ENCODE measurements at regions not wholly inside any gene's neighbourhood (a gene's known extent, or its start where the extent isn't known, plus 50 kb on each side); places are given as distances from the start of the nearest gene placed in this dataset.
"Not testable (repeated sequence)": the region's sequence is repeated elsewhere in the genome, so short reads cannot be mapped to it uniquely, and the experiment has no call there.

- no peak for TF ChIP-seq CTCF (IDR thresholded peaks at IDR 0.05; ENCODE audit: control extremely low read depth, extremely low read depth, low read depth, missing control alignments)
- ChIA-PET CTCF (no interaction called here), POLR2A (no interaction called here)
- no peak for DNase-seq (ENCODE audit: extremely low spot score)
Measured at GRCh38 chr21:9758141-9758540, 763.2 kb upstream of the TPTE start.

GRCh38 chr21:9758888-9759287 is 762.5 kb upstream of the TPTE start:
- DNase-seq (ENCODE audit: extremely low spot score): no peak
- ChIA-PET CTCF (interaction anchor here (1.2 kb wide), 1 partner anchor 12 kb away, joined by 3 read pairs; no protein-coding TSS in a partner anchor), POLR2A (no interaction called here)
- TF ChIP-seq CTCF (IDR thresholded peaks at IDR 0.05; ENCODE audit: control extremely low read depth, extremely low read depth, low read depth, missing control alignments): no peak

GRCh38 chr21:9759972-9760371 is 761.4 kb upstream of the TPTE start:
- no peak for TF ChIP-seq CTCF (IDR thresholded peaks at IDR 0.05; ENCODE audit: control extremely low read depth, extremely low read depth, low read depth, missing control alignments)
- ChIA-PET CTCF (no interaction called here), POLR2A (no interaction called here)
- no peak for DNase-seq (ENCODE audit: extremely low spot score)

GRCh38 chr21:9760398-9761074 is 760.8 kb upstream of the TPTE start:
- CTCF ChIA-PET: no interaction called here
- TF ChIP-seq CTCF (IDR thresholded peaks at IDR 0.05; ENCODE audit: control extremely low read depth, extremely low read depth, low read depth, missing control alignments): no peak
- POLR2A ChIA-PET: no interaction called here
- DNase-seq (ENCODE audit: extremely low spot score): no peak

GRCh38 chr21:9763306-9763705 is 758.1 kb upstream of the TPTE start:
- DNase-seq (ENCODE audit: extremely low spot score): no peak
- POLR2A ChIA-PET: no interaction called here
- CTCF ChIA-PET: no interaction called here
- TF ChIP-seq CTCF (IDR thresholded peaks at IDR 0.05; ENCODE audit: control extremely low read depth, extremely low read depth, low read depth, missing control alignments): no peak

GRCh38 chr21:9763807-9764206 is 757.6 kb upstream of the TPTE start:
- POLR2A ChIA-PET: no interaction called here
- TF ChIP-seq CTCF (IDR thresholded peaks at IDR 0.05; ENCODE audit: control extremely low read depth, extremely low read depth, low read depth, missing control alignments): no peak
- no peak for DNase-seq (ENCODE audit: extremely low spot score)
- CTCF ChIA-PET: no interaction called here

GRCh38 chr21:9764294-9764693 is 757.1 kb upstream of the TPTE start:
- CTCF ChIA-PET; DNase-seq (ENCODE audit: extremely low spot score); POLR2A ChIA-PET: not testable (repeated sequence)

GRCh38 chr21:9765538-9765937 is 755.8 kb upstream of the TPTE start:
- DNase-seq (ENCODE audit: extremely low spot score); CTCF ChIA-PET; POLR2A ChIA-PET: not testable (repeated sequence)

GRCh38 chr21:9766890-9767591 is 754.3 kb upstream of the TPTE start:
- CTCF ChIA-PET: interaction anchor here (0.8 kb wide), 1 partner anchor 29 kb away, joined by 3 read pairs; no protein-coding TSS in a partner anchor
- POLR2A ChIA-PET; DNase-seq (ENCODE audit: extremely low spot score): not testable (repeated sequence)

Measured in GM10248 (cell line).